H9 (cell line): ENCODE measurements at regions not wholly inside any gene's neighbourhood (a gene's known extent, or its start where the extent isn't known, plus 50 kb on each side); places are given as distances from the start of the nearest gene placed in this dataset.

Experiments
- DNase-seq: peaks from one replicate; pipeline ENCODE4 v3.0.0-alpha.2; 2017
- H2AFZ ChIP-seq: one replicate; pipeline ENCODE4 v1.6.1; 2013; ENCODE audit warnings: mild to moderate bottlenecking, low read length, control low read depth, moderate library complexity
- H2AK5ac ChIP-seq: 2 replicates; pipeline ENCODE4 v1.6.1; 2013; ENCODE audit warnings: low read length, control low read depth, mixed read lengths; ENCODE audit not compliant: insufficient read length
- H2BK120ac ChIP-seq: one replicate; pipeline ENCODE4 v1.6.1; 2013; ENCODE audit warnings: low read depth, mild to moderate bottlenecking, low read length, control low read depth, inconsistent platforms; ENCODE audit not compliant: poor library complexity, severe bottlenecking
- H2BK12ac ChIP-seq: 2 replicates; pipeline ENCODE4 v1.6.1; 2013; ENCODE audit warnings: low read length, control low read depth, mixed read lengths, low read depth; ENCODE audit not compliant: insufficient read length
- H2BK15ac ChIP-seq: 2 replicates; pipeline ENCODE4 v1.6.1; 2013; ENCODE audit warnings: low read depth, low read length, control low read depth
- H2BK20ac ChIP-seq: one replicate; pipeline ENCODE4 v1.6.1; 2013; ENCODE audit warnings: low read depth, mild to moderate bottlenecking, low read length, control low read depth, inconsistent platforms; ENCODE audit not compliant: poor library complexity, severe bottlenecking
- H2BK5ac ChIP-seq: 2 replicates; pipeline ENCODE4 v1.6.1; 2013; ENCODE audit warnings: low read length, control low read depth, mixed read lengths; ENCODE audit not compliant: insufficient read length
- H3K14ac ChIP-seq: 2 replicates; pipeline ENCODE4 v1.6.1; 2013; ENCODE audit warnings: low read length, control low read depth; ENCODE audit not compliant: insufficient read depth
- H3K18ac ChIP-seq: 2 replicates; pipeline ENCODE4 v1.6.1; 2013; ENCODE audit warnings: low read depth, mild to moderate bottlenecking, mixed read lengths, low read length, control low read depth; ENCODE audit not compliant: insufficient read length
- H3K23ac ChIP-seq: 2 replicates; pipeline ENCODE4 v1.6.1; 2013; ENCODE audit warnings: low read length, control low read depth, mixed read lengths, low read depth; ENCODE audit not compliant: insufficient read length
- H3K23me2 ChIP-seq: 2 replicates; pipeline ENCODE4 v1.6.1; 2013; ENCODE audit warnings: low read depth, mild to moderate bottlenecking, mixed read lengths, low read length, control low read depth; ENCODE audit not compliant: insufficient read length, poor library complexity, severe bottlenecking
- H3K27ac ChIP-seq: 2 replicates; pipeline ENCODE4 v1.5.1; 2013; ENCODE audit warnings: low read length, control low read depth, mixed read lengths, low read depth; ENCODE audit not compliant: insufficient read length
- H3K27me3 ChIP-seq: 2 replicates; pipeline ENCODE4 v1.6.1; 2013; ENCODE audit warnings: low read length, control low read depth, inconsistent platforms; ENCODE audit not compliant: insufficient read depth
- H3K4ac ChIP-seq: 2 replicates; pipeline ENCODE4 v1.6.1; 2013; ENCODE audit warnings: low read depth, mild to moderate bottlenecking, control low read depth, inconsistent platforms, low read length, moderate library complexity
- H3K4me1 ChIP-seq: 2 replicates; pipeline ENCODE4 v1.6.1; 2013; ENCODE audit warnings: low read length, control low read depth, inconsistent platforms; ENCODE audit not compliant: insufficient read depth
- H3K4me2 ChIP-seq: 2 replicates; pipeline ENCODE4 v1.6.1; 2013; ENCODE audit warnings: low read length, control low read depth, mixed read lengths; ENCODE audit not compliant: insufficient read length, insufficient read depth
- H3K56ac ChIP-seq: 2 replicates; pipeline ENCODE4 v1.6.1; 2013; ENCODE audit warnings: low read depth, mild to moderate bottlenecking, mixed read lengths, low read length, control low read depth; ENCODE audit not compliant: insufficient read length
- H3K79me1 ChIP-seq: 2 replicates; pipeline ENCODE4 v1.6.1; 2013; ENCODE audit warnings: low read depth, mild to moderate bottlenecking, moderate library complexity, low read length, control low read depth, inconsistent platforms; ENCODE audit not compliant: insufficient read depth, poor library complexity, severe bottlenecking
- H3K79me2 ChIP-seq: 2 replicates; pipeline ENCODE4 v1.6.1; 2013; ENCODE audit warnings: low read length, control low read depth, inconsistent platforms; ENCODE audit not compliant: insufficient read depth
- H3K9ac ChIP-seq: 2 replicates; pipeline ENCODE4 v1.6.1; 2013; ENCODE audit warnings: low read length, control low read depth, mixed read lengths; ENCODE audit not compliant: insufficient read length; ENCODE audit errors: extremely low read depth
- H3K9me3 ChIP-seq: one replicate; pipeline ENCODE4 v1.6.1; 2013; ENCODE audit warnings: low read depth, low read length, inconsistent platforms; ENCODE audit not compliant: control insufficient read depth
- H3T11ph ChIP-seq: one replicate; pipeline ENCODE4 v1.6.1; 2013; ENCODE audit warnings: mild to moderate bottlenecking, low read length, control low read depth, inconsistent platforms
- H4K20me1 ChIP-seq: one replicate; pipeline ENCODE4 v1.6.1; 2013; ENCODE audit not compliant: control insufficient read depth, insufficient read length, insufficient read depth
- H4K5ac ChIP-seq: 2 replicates; pipeline ENCODE4 v1.6.1; 2013; ENCODE audit warnings: low read depth, mild to moderate bottlenecking, mixed read lengths, low read length, control low read depth; ENCODE audit not compliant: insufficient read length
- H4K8ac ChIP-seq: replicated peaks from 2 replicates; pipeline ENCODE4 v1.6.1; 2013; ENCODE audit warnings: low read length, control low read depth, mixed read lengths, low read depth; ENCODE audit not compliant: insufficient read length
- H4K91ac ChIP-seq: 2 replicates; pipeline ENCODE4 v1.6.1; 2013; ENCODE audit warnings: low read depth, mild to moderate bottlenecking, moderate library complexity, mixed read lengths, low read length, control low read depth; ENCODE audit not compliant: insufficient read length
- H3K27ac Mint-ChIP-seq, 3 experiments: 2 replicates in 2 of 3; 3 replicates in 1 of 3; pipeline ENCODE4 v1.8.0; 2020 to 2021; ENCODE audit warnings: mixed read lengths in 3 of 3, mild to moderate bottlenecking in 1 of 3, moderate library complexity in 1 of 3
- H3K27me3 Mint-ChIP-seq: 2 replicates; pipeline ENCODE4 v1.8.0; 2021; ENCODE audit warnings: low read depth, mild to moderate bottlenecking, moderate library complexity, mixed read lengths
- H3K36me3 Mint-ChIP-seq, 3 experiments: 2 replicates in 2 of 3; 3 replicates in 1 of 3; pipeline ENCODE4 v1.8.0; 2020 to 2021; ENCODE audit warnings: low read depth in 3 of 3, mixed read lengths in 3 of 3; ENCODE audit not compliant: insufficient read depth in 1 of 3
- H3K4me1 Mint-ChIP-seq, 2 experiments: 2 replicates each; pipeline ENCODE4 v1.8.0; 2020; ENCODE audit warnings: mixed read lengths in 2 of 2
- H3K4me3 Mint-ChIP-seq, 2 experiments: 2 replicates in 1 of 2; 3 replicates in 1 of 2; pipeline ENCODE4 v1.8.0; 2020 to 2021; ENCODE audit warnings: mild to moderate bottlenecking in 2 of 2, mixed read lengths in 2 of 2, moderate library complexity in 1 of 2
- H3K9me3 Mint-ChIP-seq, 2 experiments: 2 replicates in 1 of 2; 3 replicates in 1 of 2; pipeline ENCODE4 v1.8.0; 2020; ENCODE audit warnings: mild to moderate bottlenecking in 2 of 2, mixed read lengths in 2 of 2, moderate library complexity in 1 of 2
- CTCF ChIP-seq: fragments of 200-600 bp; sonication (generic); conservative IDR thresholded peaks from 3 replicates; pipeline ENCODE4 v1.8.0; 2021; ENCODE audit warnings: antibody characterized with exemption, mild to moderate bottlenecking
- WGBS: extraction: QIAGEN DNeasy Blood & Tissue Kit; methylation state at CpG from one replicate; pipeline ENCODE4 v1.1.7; 2013; ENCODE audit warnings: missing lambda C conversion rate, low lambda C conversion rate, mixed read lengths; ENCODE audit not compliant: insufficient read length; ENCODE audit errors: extremely low coverage; 5-methylcytosine and 5-hydroxymethylcytosine counted together

- Mint-ChIP-seq H3K36me3 (no peaks in the 10 kb centered on the region), H3K4me1 (no peaks in the 10 kb centered on the region), H3K9me3 (no peaks in the 10 kb centered on the region), H3K27ac (no peak overlapping the region), H3K27me3 (peaks cover 4% of the 10 kb centered on the region), H3K4me3 (no peak overlapping the region)
- no peak overlapping the region for H2AK5ac ChIP-seq
- no peak overlapping the region for H4K5ac ChIP-seq
- H2AFZ ChIP-seq = no peak overlapping the region
- H3K79me1 ChIP-seq = no peaks in the 10 kb centered on the region
- H2BK12ac ChIP-seq = no peak overlapping the region
- H3K56ac ChIP-seq = no peak overlapping the region
- no peak overlapping the region for H2BK15ac ChIP-seq
- no peak overlapping the region for H3K4ac ChIP-seq
- TF ChIP-seq CTCF = no peak
- H2BK20ac ChIP-seq = no peak overlapping the region
- no peaks in the 10 kb centered on the region for H3K9me3 ChIP-seq
- H4K8ac ChIP-seq = no peak overlapping the region
- H3K4me1 ChIP-seq = no peaks in the 10 kb centered on the region
- WGBS = no CpG with 5 or more reads among the region's 3 CpGs
- no peak overlapping the region for H3T11ph ChIP-seq
- no peak overlapping the region for H3K9ac ChIP-seq
- H3K4me2 ChIP-seq = no peak overlapping the region
- H3K23ac ChIP-seq = no peak overlapping the region
- DNase-seq = no peak
- H4K91ac ChIP-seq = no peak overlapping the region
- no peaks in the 10 kb centered on the region for H3K23me2 ChIP-seq
- H3K14ac ChIP-seq = no peak overlapping the region
- no peak overlapping the region for H3K18ac ChIP-seq
- no peaks in the 10 kb centered on the region for H4K20me1 ChIP-seq
- H3K27ac ChIP-seq = no peak overlapping the region
- H3K27me3 ChIP-seq = no peaks in the 10 kb centered on the region
- H2BK5ac ChIP-seq = no peak overlapping the region
- no peaks in the 10 kb centered on the region for H3K79me2 ChIP-seq
- no peak overlapping the region for H2BK120ac ChIP-seq
These were observed 55.1 kb upstream of the HBS1L start for GRCh38 chr6:135109761-135110160.
